Activated CD8-positive, alpha-beta T cell treated with anti-CD3 and anti-CD28 coated beads for 36 hours (primary cell): ENCODE measurements at regions not wholly inside any gene's neighbourhood (a gene's known extent, or its start where the extent isn't known, plus 50 kb on each side); places are given as distances from the start of the nearest gene placed in this dataset.

ENCODE experiments used
- ATAC-seq: fragments of 200-7000 bp; cut with Tn5 transposase; one replicate; pipeline ENCODE4 v1.10.0; 2021; ENCODE audit warnings: mild to moderate bottlenecking, moderate library complexity
- CTCF ChIA-PET: fragments of 350-600 bp; sonication (Branson Sonifier 250); formaldehyde crosslinking; loops from one replicate; lab custom pipeline; 2021; ENCODE audit warnings: antibody characterized with exemption; lab: Charles Lee
- POLR2A ChIA-PET: fragments of 350-600 bp; sonication (Branson Sonifier 250); formaldehyde crosslinking; loops from one replicate; lab custom pipeline; 2021; ENCODE audit warnings: antibody characterized with exemption; lab: Charles Lee
- DNase-seq: peaks from one replicate; pipeline ENCODE4 v3.0.0-alpha.2; 2020
- H3K27ac Mint-ChIP-seq: one replicate; pipeline ENCODE4 v1.8.0; 2021; ENCODE audit warnings: mild to moderate bottlenecking, mixed read lengths
- H3K27me3 Mint-ChIP-seq: one replicate; pipeline ENCODE4 v1.8.0; 2021; ENCODE audit warnings: mixed read lengths
- H3K36me3 Mint-ChIP-seq: one replicate; pipeline ENCODE4 v1.8.0; 2021; ENCODE audit warnings: low read depth, mixed read lengths
- H3K4me1 Mint-ChIP-seq: one replicate; pipeline ENCODE4 v1.8.0; 2021; ENCODE audit warnings: low read depth, mixed read lengths
- H3K4me3 Mint-ChIP-seq: one replicate; pipeline ENCODE4 v1.8.0; 2021; ENCODE audit warnings: mild to moderate bottlenecking, moderate library complexity, mixed read lengths
- H3K9me3 Mint-ChIP-seq: one replicate; pipeline ENCODE4 v1.8.0; 2021; ENCODE audit warnings: mixed read lengths
- intact Hi-C: fragments of 100-400 bp; cut with micrococcal nuclease; formaldehyde crosslinking; loops from one replicate; pipeline ENCODE4 v1.10.0; 2022
- TF ChIP-seq, protein P1 (sequence below): fragments of 200-600 bp; IDR thresholded peaks from one replicate; pipeline ENCODE4 v1.8.0; 2022; ENCODE audit warnings: antibody characterized with exemption, mild to moderate bottlenecking

GRCh38 chr6:164034602-164035140, 620.2 kb downstream of the QKI start:
- Mint-ChIP-seq H3K36me3 (no peaks in the 10 kb centered on the region), H3K9me3 (no peaks in the 10 kb centered on the region), H3K27me3 (no peaks in the 10 kb centered on the region), H3K27ac (no peak overlapping the region), H3K4me3 (no peak overlapping the region), H3K4me1 (no peaks in the 10 kb centered on the region)
- ChIA-PET POLR2A (no interaction called here), CTCF (no interaction called here)
- ATAC-seq (no peak), DNase-seq (no peak)
- intact Hi-C loops = no loop called here
- TF ChIP-seq, protein P1, sequence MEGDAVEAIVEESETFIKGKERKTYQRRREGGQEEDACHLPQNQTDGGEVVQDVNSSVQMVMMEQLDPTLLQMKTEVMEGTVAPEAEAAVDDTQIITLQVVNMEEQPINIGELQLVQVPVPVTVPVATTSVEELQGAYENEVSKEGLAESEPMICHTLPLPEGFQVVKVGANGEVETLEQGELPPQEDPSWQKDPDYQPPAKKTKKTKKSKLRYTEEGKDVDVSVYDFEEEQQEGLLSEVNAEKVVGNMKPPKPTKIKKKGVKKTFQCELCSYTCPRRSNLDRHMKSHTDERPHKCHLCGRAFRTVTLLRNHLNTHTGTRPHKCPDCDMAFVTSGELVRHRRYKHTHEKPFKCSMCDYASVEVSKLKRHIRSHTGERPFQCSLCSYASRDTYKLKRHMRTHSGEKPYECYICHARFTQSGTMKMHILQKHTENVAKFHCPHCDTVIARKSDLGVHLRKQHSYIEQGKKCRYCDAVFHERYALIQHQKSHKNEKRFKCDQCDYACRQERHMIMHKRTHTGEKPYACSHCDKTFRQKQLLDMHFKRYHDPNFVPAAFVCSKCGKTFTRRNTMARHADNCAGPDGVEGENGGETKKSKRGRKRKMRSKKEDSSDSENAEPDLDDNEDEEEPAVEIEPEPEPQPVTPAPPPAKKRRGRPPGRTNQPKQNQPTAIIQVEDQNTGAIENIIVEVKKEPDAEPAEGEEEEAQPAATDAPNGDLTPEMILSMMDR = no peak

DNA sequence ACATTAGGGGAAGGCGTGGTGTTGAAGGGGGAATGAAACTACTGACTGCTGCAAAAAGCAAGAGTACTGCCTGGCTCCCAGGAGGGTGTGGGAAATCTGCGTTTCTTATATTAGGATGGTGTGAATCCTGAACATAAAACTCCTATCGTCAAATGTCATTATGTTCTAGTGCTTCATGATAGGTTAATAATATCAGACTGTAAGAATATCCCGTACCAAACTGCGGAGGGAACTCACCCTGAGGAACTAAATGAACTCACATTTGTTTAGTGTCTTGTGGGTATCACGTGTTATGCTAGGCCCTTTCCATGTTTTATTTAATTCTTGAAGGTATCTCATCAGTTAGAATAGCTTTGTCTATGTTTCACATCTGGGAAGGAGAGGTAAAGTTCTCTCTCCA, 610.7 kb downstream of the QKI start:
- Mint-ChIP-seq H3K27ac (no peak overlapping the region), H3K27me3 (peaks cover 4% of the 10 kb centered on the region), H3K9me3 (no peaks in the 10 kb centered on the region), H3K36me3 (no peaks in the 10 kb centered on the region), H3K4me1 (no peaks in the 10 kb centered on the region), H3K4me3 (no peak overlapping the region)
- CTCF ChIA-PET = no interaction called here
- no peak for ATAC-seq
- TF ChIP-seq, protein P1 = no peak
- POLR2A ChIA-PET = no interaction called here
- intact Hi-C loops = no loop called here
- no peak for DNase-seq

GRCh38 chr6:164023535-164023934, 609.0 kb downstream of the QKI start:
- H3K27ac Mint-ChIP-seq = no peak overlapping the region
- TF ChIP-seq, protein P1 = no peak
- no peaks in the 10 kb centered on the region for H3K9me3 Mint-ChIP-seq
- CTCF ChIA-PET = no interaction called here
- no peak for ATAC-seq
- no peaks in the 10 kb centered on the region for H3K36me3 Mint-ChIP-seq
- no peak overlapping the region for H3K4me3 Mint-ChIP-seq
- H3K27me3 Mint-ChIP-seq = peaks cover 4% of the 10 kb centered on the region
- POLR2A ChIA-PET = no interaction called here
- DNase-seq = no peak
- intact Hi-C loops = no loop called here
- no peaks in the 10 kb centered on the region for H3K4me1 Mint-ChIP-seq

GRCh38 chr6:164022632-164023031, 608.1 kb downstream of the QKI start:
- Mint-ChIP-seq H3K9me3 (no peaks in the 10 kb centered on the region), H3K4me1 (no peaks in the 10 kb centered on the region), H3K36me3 (no peaks in the 10 kb centered on the region), H3K4me3 (no peak overlapping the region), H3K27ac (no peak overlapping the region), H3K27me3 (peaks cover 2% of the 10 kb centered on the region)
- no peak for ATAC-seq
- intact Hi-C loops = no loop called here
- ChIA-PET POLR2A (no interaction called here), CTCF (no interaction called here)
- no peak for DNase-seq
- TF ChIP-seq, protein P1 = no peak

DNA sequence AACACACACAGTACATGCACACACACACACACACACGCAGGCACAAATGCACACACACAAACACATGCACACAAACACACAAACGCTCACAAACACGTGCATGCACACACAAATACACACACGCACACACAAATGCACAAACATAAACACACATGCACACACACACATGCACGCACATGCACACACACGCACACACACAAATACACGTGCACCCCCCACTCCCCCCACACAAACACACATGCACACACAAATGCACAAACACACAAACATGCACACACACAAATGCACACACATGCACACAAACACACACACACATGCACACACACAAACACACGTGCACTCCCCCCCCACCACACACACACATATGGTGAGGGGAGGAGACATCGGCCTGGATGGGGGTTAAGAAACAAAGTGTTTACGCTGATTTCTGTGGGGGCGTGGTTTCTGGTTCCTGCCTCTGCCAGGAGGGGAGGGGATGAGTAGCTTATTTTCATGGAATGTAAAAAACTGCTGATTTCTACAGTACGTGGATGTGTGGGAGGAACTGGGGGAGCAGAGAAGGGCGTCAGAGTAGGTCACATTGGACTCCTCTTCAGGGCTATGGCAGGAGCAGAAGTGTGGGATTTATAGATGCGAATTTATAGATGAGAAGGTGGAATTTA, 607.2 kb downstream of the QKI start:
- TF ChIP-seq, protein P1 = no peak

More for the DNA sequence above, 607.2 kb downstream of the QKI start:
- DNase-seq = no peak
- intact Hi-C loops = no loop called here
- Mint-ChIP-seq H3K36me3 (no peaks in the 10 kb centered on the region), H3K4me1 (no peaks in the 10 kb centered on the region), H3K9me3 (no peaks in the 10 kb centered on the region), H3K4me3 (no peak overlapping the region), H3K27ac (no peak overlapping the region), H3K27me3 (peaks cover 1% of the 10 kb centered on the region)
- no peak for ATAC-seq
- POLR2A ChIA-PET = no interaction called here
- CTCF ChIA-PET = no interaction called here
